ENCODE measurements at regions not wholly inside any gene's neighbourhood (a gene's known extent, or its start where the extent isn't known, plus 50 kb on each side); places are given as distances from the start of the nearest gene placed in this dataset.

DNA sequence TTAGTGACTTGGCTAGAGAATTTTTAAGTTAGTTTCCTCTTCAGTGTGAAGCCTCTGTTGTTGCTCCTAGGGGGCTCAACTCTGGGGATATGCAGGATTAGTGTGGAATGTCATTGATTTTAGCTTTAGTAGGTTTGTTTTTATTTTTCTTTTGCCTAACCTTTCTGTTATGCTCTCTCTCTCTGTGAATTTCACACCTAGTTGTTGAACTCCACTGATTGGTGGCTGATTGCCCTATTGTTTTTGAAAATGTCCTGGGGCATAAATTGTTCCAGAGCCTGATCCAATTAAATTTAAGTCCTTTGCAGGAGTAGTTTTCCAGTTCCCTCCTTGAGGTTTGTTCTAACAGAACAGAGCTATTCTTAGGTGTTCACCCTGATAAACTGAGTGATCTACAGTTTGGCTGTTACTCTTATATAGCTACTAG is 393.3 kb upstream of the CTSO start:
- TF ChIP-seq POLR2A (IDR thresholded peaks at IDR 0.05; ENCODE audit: low read length) (no peak), GATA1 (IDR thresholded peaks at IDR 0.05; ENCODE audit: low read depth, low read length) (no peak)
